ENCODE measurements at regions not wholly inside any gene's neighbourhood (a gene's known extent, or its start where the extent isn't known, plus 50 kb on each side); places are given as distances from the start of the nearest gene placed in this dataset.
"Not testable (repeated sequence)": the region's sequence is repeated elsewhere in the genome, so short reads cannot be mapped to it uniquely, and the experiment has no call there.

GRCh38 chr11:71094296-71095077 is 157.9 kb downstream of the SHANK2 start:
- no peak for DNase-seq

- DNase-seq, result no peak
These were observed 158.6 kb downstream of the SHANK2 start for GRCh38 chr11:71093783-71094182.

GRCh38 chr11:71091506-71092265 is 160.7 kb downstream of the SHANK2 start:
- DNase-seq, result no peak

GRCh38 chr11:71089571-71089970 is 162.8 kb downstream of the SHANK2 start:
- no peak for DNase-seq

GRCh38 chr11:71088314-71089215 is 163.8 kb downstream of the SHANK2 start:
- not testable (repeated sequence) for DNase-seq

GRCh38 chr11:71086687-71087258 is 165.6 kb downstream of the SHANK2 start:
- peak; percentile 16 for DNase-seq

- no peak for DNase-seq
These were observed 167.9 kb downstream of the SHANK2 start for GRCh38 chr11:71084306-71085012.

GRCh38 chr11:71083105-71083504 is 169.3 kb downstream of the SHANK2 start:
- DNase-seq, result no peak

GRCh38 chr11:71082454-71082853 is 169.9 kb downstream of the SHANK2 start:
- DNase-seq, result no peak

- DNase-seq, result no peak
These were observed 170.6 kb downstream of the SHANK2 start for GRCh38 chr11:71081704-71082230.

GRCh38 chr11:71080239-71081097 is 171.9 kb downstream of the SHANK2 start:
- peak; percentile 71 for DNase-seq

GRCh38 chr11:71079795-71080194 is 172.6 kb downstream of the SHANK2 start:
- no peak for DNase-seq

- DNase-seq, result no peak
These were observed 173.9 kb downstream of the SHANK2 start for GRCh38 chr11:71078482-71078881.

GRCh38 chr11:71076525-71077304 is 175.7 kb downstream of the SHANK2 start:
- DNase-seq, result no peak

GRCh38 chr11:71075871-71076420 is 176.4 kb downstream of the SHANK2 start:
- DNase-seq, result no peak

- DNase-seq, result no peak
These were observed 177.2 kb downstream of the SHANK2 start for GRCh38 chr11:71075116-71075720.

- no peak for DNase-seq
These were observed 180.5 kb downstream of the SHANK2 start for GRCh38 chr11:71071736-71072509.

Data from SHP77 treated with DMSO at 0.1 percent for 48 hours (cell line).